IMR-90 (cell line): ENCODE measurements at regions not wholly inside any gene's neighbourhood (a gene's known extent, or its start where the extent isn't known, plus 50 kb on each side); places are given as distances from the start of the nearest gene placed in this dataset.

ENCODE experiments used
- ATAC-seq: fragments of 200-7000 bp; cut with Tn5 transposase; 2 replicates; pipeline ENCODE4 v1.9.1; 2020; ENCODE audit warnings: low read depth, mild to moderate bottlenecking, moderate library complexity
- BruUV-seq: library from RNA; stranded (reverse); fragments of 400-500 nt; replicated peaks from 2 replicates; lab custom pipeline; 2021; lab: Mats Ljungman, UMichigan
- CTCF ChIA-PET: fragments of 300-600 bp; formaldehyde crosslinking; extraction: SDS; loops from one replicate; lab custom pipeline; 2021; ENCODE audit warnings: antibody characterized with exemption; lab: Yijun Ruan, JAX
- POLR2A ChIA-PET: fragments of 300-600 bp; sonication (Branson Sonifier 250); formaldehyde crosslinking; loops from one replicate; lab custom pipeline; 2022; ENCODE audit warnings: antibody characterized with exemption; ENCODE audit not compliant: unreplicated experiment; lab: Charles Lee
- DNase-seq: peaks from one replicate; pipeline ENCODE4 v3.0.0; 2013
- H2AFZ ChIP-seq: replicated peaks from 2 replicates; pipeline ENCODE3; 2013; ENCODE audit warnings: low read length, mild to moderate bottlenecking; ENCODE audit not compliant: poor library complexity
- H2AK5ac ChIP-seq: 2 replicates; pipeline ENCODE4 v1.6.1; 2013; ENCODE audit warnings: low read depth, low read length, inconsistent platforms
- H2AK9ac ChIP-seq: replicated peaks from 2 replicates; pipeline ENCODE3; 2013; ENCODE audit warnings: mild to moderate bottlenecking, low read depth, low read length, moderate library complexity; ENCODE audit not compliant: poor library complexity
- H2BK120ac ChIP-seq: 2 replicates; pipeline ENCODE4 v1.6.1; 2013; ENCODE audit warnings: low read depth, low read length, inconsistent platforms
- H2BK15ac ChIP-seq: 3 replicates; pipeline ENCODE4 v1.6.1; 2013; ENCODE audit warnings: low read depth, low read length, inconsistent platforms
- H2BK20ac ChIP-seq: 2 replicates; pipeline ENCODE4 v1.6.1; 2013; ENCODE audit warnings: low read depth, mild to moderate bottlenecking, inconsistent platforms, low read length, moderate library complexity
- H2BK5ac ChIP-seq: 2 replicates; pipeline ENCODE4 v1.6.1; 2013; ENCODE audit warnings: mild to moderate bottlenecking, low read depth, low read length, inconsistent platforms; ENCODE audit not compliant: poor library complexity, severe bottlenecking
- H3K14ac ChIP-seq: replicated peaks from 2 replicates; pipeline ENCODE4 v1.6.1; 2013; ENCODE audit warnings: low read depth, low read length, inconsistent platforms
- H3K18ac ChIP-seq: 2 replicates; pipeline ENCODE4 v1.6.1; 2013; ENCODE audit warnings: low read depth, low read length, control low read depth
- H3K23ac ChIP-seq: 2 replicates; pipeline ENCODE4 v1.6.1; 2013; ENCODE audit warnings: low read depth, low read length, inconsistent platforms
- H3K27ac ChIP-seq: 2 replicates; pipeline ENCODE4 v1.5.1; 2013; ENCODE audit warnings: mild to moderate bottlenecking, control low read depth, low read length; ENCODE audit not compliant: insufficient read depth
- H3K27me3 ChIP-seq: 2 replicates; pipeline ENCODE4 v1.6.1; 2013; ENCODE audit warnings: low read length; ENCODE audit not compliant: control insufficient read depth, insufficient read depth
- H3K36me3 ChIP-seq: 2 replicates; pipeline ENCODE4 v1.6.1; 2013; ENCODE audit warnings: low read length, mixed read lengths; ENCODE audit not compliant: control insufficient read depth, insufficient read depth
- H3K4ac ChIP-seq: 2 replicates; pipeline ENCODE4 v1.6.1; 2013; ENCODE audit warnings: low read depth, low read length, inconsistent platforms
- H3K4me1 ChIP-seq: 2 replicates; pipeline ENCODE4 v1.6.1; 2013; ENCODE audit warnings: low read length, mixed read lengths; ENCODE audit not compliant: control insufficient read depth, insufficient read depth
- H3K4me2 ChIP-seq: 2 replicates; pipeline ENCODE4 v1.6.1; 2013; ENCODE audit warnings: low read depth, mild to moderate bottlenecking, control low read depth, low read length, moderate library complexity
- H3K4me3 ChIP-seq: 2 replicates; pipeline ENCODE4 v1.5.1; 2013; ENCODE audit warnings: low read depth, mild to moderate bottlenecking, control low read depth, low read length, moderate library complexity; ENCODE audit not compliant: insufficient read depth
- H3K56ac ChIP-seq: 2 replicates; pipeline ENCODE4 v1.6.1; 2013; ENCODE audit warnings: low read length, inconsistent platforms; ENCODE audit not compliant: insufficient read depth; ENCODE audit errors: extremely low read depth
- H3K79me1 ChIP-seq, 2 experiments: 2 replicates each; pipeline ENCODE4 v1.6.1; 2013; ENCODE audit warnings: low read length in 2 of 2, inconsistent platforms in 1 of 2, low read depth in 1 of 2
- H3K9ac ChIP-seq: 2 replicates; pipeline ENCODE4 v1.6.1; 2013; ENCODE audit warnings: low read depth, low read length, control low read depth
- H3K9me1 ChIP-seq: 2 replicates; pipeline ENCODE4 v1.6.1; 2013; ENCODE audit warnings: low read length, inconsistent platforms; ENCODE audit not compliant: insufficient read depth
- H3K9me3 ChIP-seq: 2 replicates; pipeline ENCODE4 v1.6.1; 2013; ENCODE audit warnings: low read length; ENCODE audit not compliant: control insufficient read depth, insufficient read depth
- H4K20me1 ChIP-seq: 2 replicates; pipeline ENCODE4 v1.6.1; 2013; ENCODE audit warnings: low read length, inconsistent platforms; ENCODE audit not compliant: insufficient read depth
- H4K5ac ChIP-seq: 2 replicates; pipeline ENCODE4 v1.6.1; 2013; ENCODE audit warnings: mild to moderate bottlenecking, low read depth, low read length, control low read depth
- H4K8ac ChIP-seq, 2 experiments: 2 replicates each; pipeline ENCODE4 v1.6.1; 2013; ENCODE audit warnings: low read depth in 2 of 2, low read length in 2 of 2, control low read depth in 1 of 2, inconsistent platforms in 1 of 2
- H4K91ac ChIP-seq: 2 replicates; pipeline ENCODE4 v1.6.1; 2013; ENCODE audit warnings: low read depth, low read length, inconsistent platforms; ENCODE audit not compliant: insufficient read depth
- FOS ChIP-seq: fragments of 150-350 bp; IDR thresholded peaks from 2 replicates; pipeline ENCODE4 v1.6.1; 2016; ENCODE audit warnings: low read depth, low read length
- NFE2L2 ChIP-seq: fragments of 150-350 bp; IDR thresholded peaks from 2 replicates; pipeline ENCODE4 v1.6.1; 2016; ENCODE audit warnings: low read depth, mild to moderate bottlenecking, low read length
- RAD21 ChIP-seq: IDR thresholded peaks from 2 replicates; pipeline ENCODE4 v1.6.1; 2012; ENCODE audit warnings: low read length, improper control_type of control experiment
- RCOR1 ChIP-seq: IDR thresholded peaks from 2 replicates; pipeline ENCODE4 v1.6.1; 2012; ENCODE audit warnings: mild to moderate bottlenecking, low read length, improper control_type of control experiment; ENCODE audit not compliant: insufficient replicate concordance
- RFX5 ChIP-seq: IDR thresholded peaks from 2 replicates; pipeline ENCODE4 v1.8.0; 2012; ENCODE audit warnings: low read depth, mild to moderate bottlenecking, low read length, moderate library complexity
- SMC3 ChIP-seq: fragments of 150-350 bp; IDR thresholded peaks from 2 replicates; pipeline ENCODE4 v1.6.1; 2016; ENCODE audit warnings: low read depth, mild to moderate bottlenecking, antibody characterized with exemption, low read length, moderate library complexity
- WGBS, 2 experiments: methylation state at CpG; one replicate each; pipeline versions ENCODE4 v1.1.5 to v1.1.7; 2013; ENCODE audit warnings: missing lambda C conversion rate in 2 of 2; ENCODE audit not compliant: insufficient read length in 1 of 2; ENCODE audit errors: extremely low coverage in 2 of 2; 5-methylcytosine and 5-hydroxymethylcytosine counted together
- dilution Hi-C: fragments of 300-500 bp; cut with HindIII; formaldehyde crosslinking; loops from one replicate; pipeline ENCODE4 v1.14.3; 2018; ENCODE audit warnings: low sequenced_read_pairs; ENCODE audit not compliant: unreplicated experiment
- in situ Hi-C: fragments of 300-500 bp; cut with MboI; formaldehyde crosslinking; loops from 3 replicates; pipeline ENCODE4 v1.14.3; 2019; ENCODE audit warnings: low sequenced_read_pairs, inconsistent platforms, mixed read lengths
- intact Hi-C: fragments of 100-400 bp; cut with micrococcal nuclease; formaldehyde crosslinking; loops from 2 replicates; pipeline ENCODE4 v1.10.0; 2022

- peak; percentile 69 for TF ChIP-seq SMC3
- no peak for TF ChIP-seq NFE2L2
- no peak for TF ChIP-seq RCOR1
Observed at GRCh38 chr12:91326058-91327027, 143.7 kb upstream of the DCN start (continued).

- DNase-seq = no peak
- dilution Hi-C loops = no loop called here
Observed at GRCh38 chr12:91320999-91321398, 138.4 kb upstream of the DCN start.

More at GRCh38 chr12:91320999-91321398, 138.4 kb upstream of the DCN start:
- Histone ChIP-seq H3K4me2 (no peak overlapping the region), H3K14ac (no peak overlapping the region), H3K9ac (no peak overlapping the region), H2AK9ac (no peak overlapping the region), H2BK5ac (no peak overlapping the region), H3K4ac (no peak overlapping the region; the same call in 1 of the 2 replicates), H4K8ac (no peak overlapping the region), H3K4me1 (peaks cover 10% of the 10 kb centered on the region), H3K9me3 (no peaks in the 10 kb centered on the region), H3K27me3 (no peaks in the 10 kb centered on the region), H2AK5ac (no peak overlapping the region; the same call in 1 of the 2 replicates), H3K4me3 (no peak overlapping the region), H3K36me3 (no peaks in the 10 kb centered on the region), H2BK15ac (peak overlapping the region; percentile 61; the same call in 1 of the 3 replicates), H2AFZ (no peak overlapping the region), H3K18ac (no peak overlapping the region; the same call in 1 of the 2 replicates), H3K23ac (no peak overlapping the region), H4K5ac (no peak overlapping the region), H3K27ac (no peak overlapping the region; the same call in 1 of the 2 replicates), H2BK20ac (peak overlapping the region; percentile 38), H2BK120ac (peak overlapping the region; percentile 39), H3K56ac (no peak overlapping the region), H3K79me1 (no peaks in the 10 kb centered on the region), H4K91ac (no peak overlapping the region), H4K20me1 (no peaks in the 10 kb centered on the region), H3K9me1 (no peaks in the 10 kb centered on the region)
- in situ Hi-C loops = no loop called here
- no CpG with 5 or more reads among the region's 6 CpGs for WGBS, 2 experiments
- ChIA-PET CTCF (no interaction called here), POLR2A (no interaction called here)
- ATAC-seq = no peak
- no peak for TF ChIP-seq FOS
- no peak for TF ChIP-seq RAD21
- no peak for TF ChIP-seq SMC3
- no peak for TF ChIP-seq RFX5
- intact Hi-C loops = no loop called here
- BruUV-seq = no TSS peak
